ENCODE measurements at regions not wholly inside any gene's neighbourhood (a gene's known extent, or its start where the extent isn't known, plus 50 kb on each side); places are given as distances from the start of the nearest gene placed in this dataset.

DNA sequence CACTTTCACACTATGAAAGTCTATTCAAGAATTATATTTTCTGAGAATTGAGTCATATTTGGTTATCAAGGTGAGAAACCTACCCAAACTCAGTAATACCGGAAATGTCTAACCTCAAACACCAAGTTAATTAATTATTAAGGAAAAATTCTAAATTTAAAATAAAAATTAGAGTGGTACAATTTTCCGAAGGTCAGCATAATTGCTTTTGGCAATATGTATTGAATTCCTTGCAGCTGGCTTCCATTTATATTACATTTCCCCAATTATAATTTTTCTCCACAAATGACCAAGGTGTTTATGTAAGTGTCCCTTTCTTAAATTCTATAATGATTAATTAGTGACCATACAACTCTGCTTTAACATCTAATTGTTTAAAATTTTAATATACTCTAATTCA lies 316.0 kb upstream of the IRAK1BP1 start:
- TF ChIP-seq ZBTB7A (IDR thresholded peaks at IDR 0.05; ENCODE audit: low read depth), result no peak
- TF ChIP-seq EGR1 (IDR thresholded peaks at IDR 0.05), result no peak
- no peak for TF ChIP-seq EP300 (IDR thresholded peaks at IDR 0.05; ENCODE audit: borderline replicate concordance)
- TF ChIP-seq, protein P1, sequence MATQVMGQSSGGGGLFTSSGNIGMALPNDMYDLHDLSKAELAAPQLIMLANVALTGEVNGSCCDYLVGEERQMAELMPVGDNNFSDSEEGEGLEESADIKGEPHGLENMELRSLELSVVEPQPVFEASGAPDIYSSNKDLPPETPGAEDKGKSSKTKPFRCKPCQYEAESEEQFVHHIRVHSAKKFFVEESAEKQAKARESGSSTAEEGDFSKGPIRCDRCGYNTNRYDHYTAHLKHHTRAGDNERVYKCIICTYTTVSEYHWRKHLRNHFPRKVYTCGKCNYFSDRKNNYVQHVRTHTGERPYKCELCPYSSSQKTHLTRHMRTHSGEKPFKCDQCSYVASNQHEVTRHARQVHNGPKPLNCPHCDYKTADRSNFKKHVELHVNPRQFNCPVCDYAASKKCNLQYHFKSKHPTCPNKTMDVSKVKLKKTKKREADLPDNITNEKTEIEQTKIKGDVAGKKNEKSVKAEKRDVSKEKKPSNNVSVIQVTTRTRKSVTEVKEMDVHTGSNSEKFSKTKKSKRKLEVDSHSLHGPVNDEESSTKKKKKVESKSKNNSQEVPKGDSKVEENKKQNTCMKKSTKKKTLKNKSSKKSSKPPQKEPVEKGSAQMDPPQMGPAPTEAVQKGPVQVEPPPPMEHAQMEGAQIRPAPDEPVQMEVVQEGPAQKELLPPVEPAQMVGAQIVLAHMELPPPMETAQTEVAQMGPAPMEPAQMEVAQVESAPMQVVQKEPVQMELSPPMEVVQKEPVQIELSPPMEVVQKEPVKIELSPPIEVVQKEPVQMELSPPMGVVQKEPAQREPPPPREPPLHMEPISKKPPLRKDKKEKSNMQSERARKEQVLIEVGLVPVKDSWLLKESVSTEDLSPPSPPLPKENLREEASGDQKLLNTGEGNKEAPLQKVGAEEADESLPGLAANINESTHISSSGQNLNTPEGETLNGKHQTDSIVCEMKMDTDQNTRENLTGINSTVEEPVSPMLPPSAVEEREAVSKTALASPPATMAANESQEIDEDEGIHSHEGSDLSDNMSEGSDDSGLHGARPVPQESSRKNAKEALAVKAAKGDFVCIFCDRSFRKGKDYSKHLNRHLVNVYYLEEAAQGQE (IDR thresholded peaks at IDR 0.05; ENCODE audit: low read depth), result no peak
- TF ChIP-seq YY1 (IDR thresholded peaks at IDR 0.05; ENCODE audit: low read depth), result no peak
- no peak for TF ChIP-seq CREB1 (IDR thresholded peaks at IDR 0.05; ENCODE audit: low read depth)
- TF ChIP-seq FOXM1 (IDR thresholded peaks at IDR 0.05; ENCODE audit: borderline replicate concordance, low read depth), result no peak
- TF ChIP-seq RAD21 (IDR thresholded peaks at IDR 0.05; ENCODE audit: low read depth), result no peak
- TF ChIP-seq, protein P2, sequence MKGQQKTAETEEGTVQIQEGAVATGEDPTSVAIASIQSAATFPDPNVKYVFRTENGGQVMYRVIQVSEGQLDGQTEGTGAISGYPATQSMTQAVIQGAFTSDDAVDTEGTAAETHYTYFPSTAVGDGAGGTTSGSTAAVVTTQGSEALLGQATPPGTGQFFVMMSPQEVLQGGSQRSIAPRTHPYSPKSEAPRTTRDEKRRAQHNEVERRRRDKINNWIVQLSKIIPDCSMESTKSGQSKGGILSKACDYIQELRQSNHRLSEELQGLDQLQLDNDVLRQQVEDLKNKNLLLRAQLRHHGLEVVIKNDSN (IDR thresholded peaks at IDR 0.05), result no peak
- TF ChIP-seq TAF1 (IDR thresholded peaks at IDR 0.05; ENCODE audit: low read depth), result no peak
- TF ChIP-seq, protein P3, sequence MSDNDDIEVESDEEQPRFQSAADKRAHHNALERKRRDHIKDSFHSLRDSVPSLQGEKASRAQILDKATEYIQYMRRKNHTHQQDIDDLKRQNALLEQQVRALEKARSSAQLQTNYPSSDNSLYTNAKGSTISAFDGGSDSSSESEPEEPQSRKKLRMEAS (IDR thresholded peaks at IDR 0.05), result no peak

DNA sequence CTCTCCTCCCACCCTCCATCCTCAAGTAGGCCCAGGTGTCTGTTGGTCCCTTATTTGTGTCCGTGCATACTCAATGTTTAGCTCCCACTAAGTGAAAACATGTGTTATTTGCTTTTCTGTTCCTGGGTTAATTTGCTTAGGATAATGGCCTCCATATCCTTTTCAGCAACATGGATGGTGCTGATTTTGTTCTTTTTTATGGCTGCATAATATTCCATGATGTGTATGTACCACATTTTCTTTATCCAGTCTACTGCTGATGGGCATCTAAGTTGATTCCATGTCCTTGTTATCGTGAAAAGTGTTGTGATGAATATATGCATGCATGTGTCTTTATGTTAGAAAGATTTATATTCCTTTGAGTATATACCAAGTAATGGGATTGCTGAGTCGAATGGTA lies 314.9 kb upstream of the IRAK1BP1 start:
- TF ChIP-seq CREB1 (IDR thresholded peaks at IDR 0.05; ENCODE audit: low read depth) (no peak), TAF1 (IDR thresholded peaks at IDR 0.05; ENCODE audit: low read depth) (no peak), TCF12 (IDR thresholded peaks at IDR 0.05; ENCODE audit: low read depth) (no peak), YY1 (IDR thresholded peaks at IDR 0.05; ENCODE audit: low read depth) (no peak), NFIC (IDR thresholded peaks at IDR 0.05) (no peak), CEBPB (IDR thresholded peaks at IDR 0.05) (no peak), TEAD4 (IDR thresholded peaks at IDR 0.05) (no peak), EGR1 (IDR thresholded peaks at IDR 0.05) (no peak), RAD21 (IDR thresholded peaks at IDR 0.05; ENCODE audit: low read depth) (no peak), FOXM1 (IDR thresholded peaks at IDR 0.05; ENCODE audit: borderline replicate concordance, low read depth) (no peak), ZBTB7A (IDR thresholded peaks at IDR 0.05; ENCODE audit: low read depth) (no peak), EP300 (IDR thresholded peaks at IDR 0.05; ENCODE audit: borderline replicate concordance) (no peak)
- TF ChIP-seq, protein P2 (IDR thresholded peaks at IDR 0.05), result no peak
- TF ChIP-seq, protein P1 (IDR thresholded peaks at IDR 0.05; ENCODE audit: low read depth), result no peak
- TF ChIP-seq, protein P3 (IDR thresholded peaks at IDR 0.05), result no peak

DNA sequence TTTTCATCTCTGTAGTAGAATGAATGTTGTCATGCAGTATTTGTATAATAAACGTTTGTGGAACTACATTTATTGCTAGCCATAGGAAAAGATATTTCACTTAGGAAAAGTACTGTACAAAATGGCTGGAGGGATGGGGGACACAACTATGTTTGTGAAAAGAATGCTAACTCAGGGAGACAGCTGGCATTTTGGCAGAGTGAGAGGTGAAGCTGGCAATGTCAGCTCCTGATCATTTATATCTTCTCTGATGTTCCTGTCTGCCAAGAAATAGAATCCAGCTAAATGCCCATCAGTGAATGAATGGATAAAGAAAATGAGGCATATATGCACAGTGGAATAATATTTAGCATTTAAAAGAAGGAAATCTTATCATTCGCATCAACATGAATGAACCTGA lies 313.0 kb upstream of the IRAK1BP1 start:
- no peak for TF ChIP-seq YY1 (IDR thresholded peaks at IDR 0.05; ENCODE audit: low read depth)
- TF ChIP-seq CEBPB (IDR thresholded peaks at IDR 0.05), result no peak
- TF ChIP-seq TCF12 (IDR thresholded peaks at IDR 0.05; ENCODE audit: low read depth), result no peak
- no peak for TF ChIP-seq ZBTB7A (IDR thresholded peaks at IDR 0.05; ENCODE audit: low read depth)

DNA sequence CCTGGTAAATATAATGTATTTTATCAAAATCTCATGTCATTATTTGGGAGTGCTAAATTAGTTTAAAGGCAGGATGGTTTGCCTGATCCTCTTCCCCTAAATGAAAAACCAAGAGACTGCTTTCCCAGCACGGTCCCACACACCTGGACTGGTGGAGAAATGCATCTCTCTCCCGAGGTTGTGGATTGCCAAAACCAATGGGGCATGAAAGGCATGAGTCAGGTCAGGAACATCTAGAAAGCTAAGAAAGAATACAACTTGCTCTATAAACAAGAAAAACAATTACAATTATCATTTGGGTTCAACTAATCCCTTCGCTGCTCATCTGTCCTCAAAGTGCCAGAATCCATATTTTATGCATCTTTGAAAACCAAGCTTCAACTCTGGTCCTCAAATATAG lies 308.3 kb upstream of the IRAK1BP1 start:
- TF ChIP-seq NFIC (IDR thresholded peaks at IDR 0.05) (no peak), ZBTB7A (IDR thresholded peaks at IDR 0.05; ENCODE audit: low read depth) (no peak), TAF1 (IDR thresholded peaks at IDR 0.05; ENCODE audit: low read depth) (no peak)

DNA sequence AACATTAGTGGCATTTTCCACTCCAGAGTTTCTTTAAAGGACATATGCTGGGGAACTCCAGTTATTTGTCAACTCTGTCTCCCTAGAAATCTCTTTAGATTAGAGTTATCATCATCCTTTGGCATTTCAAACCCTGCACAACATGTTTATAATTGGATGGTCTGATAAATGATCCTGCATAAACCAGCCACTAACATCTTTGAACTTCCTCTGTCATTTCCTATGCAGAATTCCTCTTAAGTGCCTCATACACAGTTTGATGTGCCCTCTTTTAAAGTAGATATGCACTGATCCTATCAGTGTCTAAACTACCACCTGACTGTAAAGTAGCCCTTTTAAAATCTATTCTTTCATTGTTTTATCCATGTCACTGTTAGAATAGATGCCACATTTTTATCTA lies 306.3 kb upstream of the IRAK1BP1 start:
- TF ChIP-seq ZBTB7A (IDR thresholded peaks at IDR 0.05; ENCODE audit: low read depth) (no peak), TAF1 (IDR thresholded peaks at IDR 0.05; ENCODE audit: low read depth) (no peak), YY1 (IDR thresholded peaks at IDR 0.05; ENCODE audit: low read depth) (no peak), NFIC (IDR thresholded peaks at IDR 0.05) (no peak), FOXM1 (IDR thresholded peaks at IDR 0.05; ENCODE audit: borderline replicate concordance, low read depth) (no peak), CREB1 (IDR thresholded peaks at IDR 0.05; ENCODE audit: low read depth) (no peak), RAD21 (IDR thresholded peaks at IDR 0.05; ENCODE audit: low read depth) (no peak), TEAD4 (IDR thresholded peaks at IDR 0.05) (no peak), TCF12 (IDR thresholded peaks at IDR 0.05; ENCODE audit: low read depth) (no peak), CEBPB (IDR thresholded peaks at IDR 0.05) (no peak), EP300 (IDR thresholded peaks at IDR 0.05; ENCODE audit: borderline replicate concordance) (no peak), EGR1 (IDR thresholded peaks at IDR 0.05) (no peak)
- TF ChIP-seq, protein P3 (IDR thresholded peaks at IDR 0.05), result no peak
- TF ChIP-seq, protein P2 (IDR thresholded peaks at IDR 0.05), result no peak
- TF ChIP-seq, protein P1 (IDR thresholded peaks at IDR 0.05; ENCODE audit: low read depth), result no peak

Measured in Ishikawa (cell line).